Lower leg skin (tissue), 3 donors: ENCODE measurements at regions not wholly inside any gene's neighbourhood (a gene's known extent, or its start where the extent isn't known, plus 50 kb on each side); places are given as distances from the start of the nearest gene placed in this dataset.

Experiments used
- CTCF ChIP-seq, 3 donors: fragments of 450-650 bp; IDR thresholded peaks; one replicate each; pipeline ENCODE4 v1.5.1; 2016; ENCODE audit warnings: antibody characterized with exemption in 3 of 3, mild to moderate bottlenecking in 3 of 3, moderate library complexity in 2 of 3
- POLR2A ChIP-seq, 2 donors: fragments of 450-650 bp; IDR thresholded peaks; one replicate each; pipeline ENCODE4 v1.6.1; 2016 to 2017; ENCODE audit warnings: antibody characterized with exemption in 2 of 2, mild to moderate bottlenecking in 1 of 2, moderate library complexity in 1 of 2

- TF ChIP-seq CTCF (IDR thresholded peaks at IDR 0.05), result no peak
- TF ChIP-seq POLR2A (IDR thresholded peaks at IDR 0.05), result no peak
Observed at GRCh38 chr12:92518071-92518470, 184.7 kb upstream of the PLEKHG7 start.
